K562 (cell line): ENCODE measurements at regions not wholly inside any gene's neighbourhood (a gene's known extent, or its start where the extent isn't known, plus 50 kb on each side); places are given as distances from the start of the nearest gene placed in this dataset.

Experiments
- POLR2H ChIP-seq: IDR thresholded peaks from 2 replicates; pipeline ENCODE4 v1.6.1; 2016; ENCODE audit warnings: missing genetic modification characterization, low read depth, mild to moderate bottlenecking, control low read depth, missing compliant biosample characterization, moderate library complexity
- PRPF4 ChIP-seq: fragments of 200-400 bp; formaldehyde crosslinking; IDR thresholded peaks from one replicate; pipeline ENCODE4 v1.6.1; 2017; ENCODE audit warnings: low read length, low read depth, mild to moderate bottlenecking; ENCODE audit not compliant: insufficient read depth, poor library complexity, severe bottlenecking
- ZFP36 ChIP-seq: fragments of 150-350 bp; IDR thresholded peaks from 2 replicates; pipeline ENCODE4 v1.6.1; 2018; ENCODE audit warnings: low read length, low read depth; ENCODE audit not compliant: partially characterized antibody
- ZNF347 ChIP-seq: fragments of 450-650 bp; formaldehyde crosslinking; IDR thresholded peaks from 2 replicates; pipeline ENCODE4 v1.4.0; 2020; ENCODE audit warnings: low read depth, mild to moderate bottlenecking, moderate library complexity
- ZNF717 ChIP-seq: fragments of 250-450 bp; sonication (Bioruptor Pico); IDR thresholded peaks from 2 replicates; pipeline ENCODE4 v1.5.0; 2021
- TF ChIP-seq, protein P1 (sequence below): sonication (generic); formaldehyde crosslinking; IDR thresholded peaks from 2 replicates; pipeline ENCODE4 v1.4.0; 2020; ENCODE audit warnings: mild to moderate bottlenecking, missing genetic modification reagents
- TF ChIP-seq, protein P2 (sequence below): fragments of 450-650 bp; IDR thresholded peaks from 2 replicates; pipeline ENCODE4 v1.6.1; 2016; ENCODE audit warnings: mild to moderate bottlenecking, moderate library complexity
- TF ChIP-seq, protein P3 (sequence below), 2 experiments: fragments of 450-650 bp; IDR thresholded peaks; 2 replicates each; pipeline ENCODE4 v1.6.1; 2018; ENCODE audit warnings: mild to moderate bottlenecking in 2 of 2, low read depth in 1 of 2; ENCODE audit not compliant: partially characterized antibody in 2 of 2

DNA sequence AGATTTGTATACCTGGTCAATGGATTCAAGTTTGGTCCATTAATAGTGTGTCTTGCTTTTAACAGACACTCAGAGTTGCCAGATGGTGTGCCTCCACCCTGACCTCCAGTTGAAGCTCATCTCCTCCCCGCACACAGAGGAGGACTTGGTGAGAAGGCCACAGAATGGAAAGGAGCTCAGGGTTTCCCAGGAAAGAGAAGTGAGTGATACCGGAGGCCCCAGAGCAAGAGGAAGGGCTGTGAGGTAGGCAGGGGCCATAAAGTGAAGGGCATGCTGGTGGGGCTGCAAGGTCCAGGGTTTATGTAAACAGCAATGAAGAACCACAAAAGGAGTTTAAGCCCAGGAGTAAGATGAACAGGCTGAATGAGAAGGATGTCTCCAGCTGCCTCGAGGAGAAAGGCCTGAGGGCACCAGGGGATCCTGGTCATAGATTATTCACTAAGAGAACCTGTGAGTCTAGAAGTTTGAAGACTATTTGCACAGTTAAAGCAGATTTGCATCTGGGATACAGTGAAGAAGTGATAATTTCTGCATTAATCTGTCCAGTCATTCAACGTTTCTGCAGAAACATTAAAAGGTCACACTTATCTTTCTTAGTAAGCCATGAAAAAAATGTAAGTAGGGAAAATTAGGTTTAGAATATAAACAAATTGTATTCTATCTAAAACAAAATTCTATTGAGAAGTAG, 67.5 kb upstream of the VPREB1 start (continued):
- TF ChIP-seq ZFP36: no peak
- no peak for TF ChIP-seq ZNF347 (CRISPR knock-in tag)
- TF ChIP-seq, protein P1, sequence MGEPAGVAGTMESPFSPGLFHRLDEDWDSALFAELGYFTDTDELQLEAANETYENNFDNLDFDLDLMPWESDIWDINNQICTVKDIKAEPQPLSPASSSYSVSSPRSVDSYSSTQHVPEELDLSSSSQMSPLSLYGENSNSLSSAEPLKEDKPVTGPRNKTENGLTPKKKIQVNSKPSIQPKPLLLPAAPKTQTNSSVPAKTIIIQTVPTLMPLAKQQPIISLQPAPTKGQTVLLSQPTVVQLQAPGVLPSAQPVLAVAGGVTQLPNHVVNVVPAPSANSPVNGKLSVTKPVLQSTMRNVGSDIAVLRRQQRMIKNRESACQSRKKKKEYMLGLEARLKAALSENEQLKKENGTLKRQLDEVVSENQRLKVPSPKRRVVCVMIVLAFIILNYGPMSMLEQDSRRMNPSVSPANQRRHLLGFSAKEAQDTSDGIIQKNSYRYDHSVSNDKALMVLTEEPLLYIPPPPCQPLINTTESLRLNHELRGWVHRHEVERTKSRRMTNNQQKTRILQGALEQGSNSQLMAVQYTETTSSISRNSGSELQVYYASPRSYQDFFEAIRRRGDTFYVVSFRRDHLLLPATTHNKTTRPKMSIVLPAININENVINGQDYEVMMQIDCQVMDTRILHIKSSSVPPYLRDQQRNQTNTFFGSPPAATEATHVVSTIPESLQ (CRISPR knock-in tag): no peak
- TF ChIP-seq, protein P2, sequence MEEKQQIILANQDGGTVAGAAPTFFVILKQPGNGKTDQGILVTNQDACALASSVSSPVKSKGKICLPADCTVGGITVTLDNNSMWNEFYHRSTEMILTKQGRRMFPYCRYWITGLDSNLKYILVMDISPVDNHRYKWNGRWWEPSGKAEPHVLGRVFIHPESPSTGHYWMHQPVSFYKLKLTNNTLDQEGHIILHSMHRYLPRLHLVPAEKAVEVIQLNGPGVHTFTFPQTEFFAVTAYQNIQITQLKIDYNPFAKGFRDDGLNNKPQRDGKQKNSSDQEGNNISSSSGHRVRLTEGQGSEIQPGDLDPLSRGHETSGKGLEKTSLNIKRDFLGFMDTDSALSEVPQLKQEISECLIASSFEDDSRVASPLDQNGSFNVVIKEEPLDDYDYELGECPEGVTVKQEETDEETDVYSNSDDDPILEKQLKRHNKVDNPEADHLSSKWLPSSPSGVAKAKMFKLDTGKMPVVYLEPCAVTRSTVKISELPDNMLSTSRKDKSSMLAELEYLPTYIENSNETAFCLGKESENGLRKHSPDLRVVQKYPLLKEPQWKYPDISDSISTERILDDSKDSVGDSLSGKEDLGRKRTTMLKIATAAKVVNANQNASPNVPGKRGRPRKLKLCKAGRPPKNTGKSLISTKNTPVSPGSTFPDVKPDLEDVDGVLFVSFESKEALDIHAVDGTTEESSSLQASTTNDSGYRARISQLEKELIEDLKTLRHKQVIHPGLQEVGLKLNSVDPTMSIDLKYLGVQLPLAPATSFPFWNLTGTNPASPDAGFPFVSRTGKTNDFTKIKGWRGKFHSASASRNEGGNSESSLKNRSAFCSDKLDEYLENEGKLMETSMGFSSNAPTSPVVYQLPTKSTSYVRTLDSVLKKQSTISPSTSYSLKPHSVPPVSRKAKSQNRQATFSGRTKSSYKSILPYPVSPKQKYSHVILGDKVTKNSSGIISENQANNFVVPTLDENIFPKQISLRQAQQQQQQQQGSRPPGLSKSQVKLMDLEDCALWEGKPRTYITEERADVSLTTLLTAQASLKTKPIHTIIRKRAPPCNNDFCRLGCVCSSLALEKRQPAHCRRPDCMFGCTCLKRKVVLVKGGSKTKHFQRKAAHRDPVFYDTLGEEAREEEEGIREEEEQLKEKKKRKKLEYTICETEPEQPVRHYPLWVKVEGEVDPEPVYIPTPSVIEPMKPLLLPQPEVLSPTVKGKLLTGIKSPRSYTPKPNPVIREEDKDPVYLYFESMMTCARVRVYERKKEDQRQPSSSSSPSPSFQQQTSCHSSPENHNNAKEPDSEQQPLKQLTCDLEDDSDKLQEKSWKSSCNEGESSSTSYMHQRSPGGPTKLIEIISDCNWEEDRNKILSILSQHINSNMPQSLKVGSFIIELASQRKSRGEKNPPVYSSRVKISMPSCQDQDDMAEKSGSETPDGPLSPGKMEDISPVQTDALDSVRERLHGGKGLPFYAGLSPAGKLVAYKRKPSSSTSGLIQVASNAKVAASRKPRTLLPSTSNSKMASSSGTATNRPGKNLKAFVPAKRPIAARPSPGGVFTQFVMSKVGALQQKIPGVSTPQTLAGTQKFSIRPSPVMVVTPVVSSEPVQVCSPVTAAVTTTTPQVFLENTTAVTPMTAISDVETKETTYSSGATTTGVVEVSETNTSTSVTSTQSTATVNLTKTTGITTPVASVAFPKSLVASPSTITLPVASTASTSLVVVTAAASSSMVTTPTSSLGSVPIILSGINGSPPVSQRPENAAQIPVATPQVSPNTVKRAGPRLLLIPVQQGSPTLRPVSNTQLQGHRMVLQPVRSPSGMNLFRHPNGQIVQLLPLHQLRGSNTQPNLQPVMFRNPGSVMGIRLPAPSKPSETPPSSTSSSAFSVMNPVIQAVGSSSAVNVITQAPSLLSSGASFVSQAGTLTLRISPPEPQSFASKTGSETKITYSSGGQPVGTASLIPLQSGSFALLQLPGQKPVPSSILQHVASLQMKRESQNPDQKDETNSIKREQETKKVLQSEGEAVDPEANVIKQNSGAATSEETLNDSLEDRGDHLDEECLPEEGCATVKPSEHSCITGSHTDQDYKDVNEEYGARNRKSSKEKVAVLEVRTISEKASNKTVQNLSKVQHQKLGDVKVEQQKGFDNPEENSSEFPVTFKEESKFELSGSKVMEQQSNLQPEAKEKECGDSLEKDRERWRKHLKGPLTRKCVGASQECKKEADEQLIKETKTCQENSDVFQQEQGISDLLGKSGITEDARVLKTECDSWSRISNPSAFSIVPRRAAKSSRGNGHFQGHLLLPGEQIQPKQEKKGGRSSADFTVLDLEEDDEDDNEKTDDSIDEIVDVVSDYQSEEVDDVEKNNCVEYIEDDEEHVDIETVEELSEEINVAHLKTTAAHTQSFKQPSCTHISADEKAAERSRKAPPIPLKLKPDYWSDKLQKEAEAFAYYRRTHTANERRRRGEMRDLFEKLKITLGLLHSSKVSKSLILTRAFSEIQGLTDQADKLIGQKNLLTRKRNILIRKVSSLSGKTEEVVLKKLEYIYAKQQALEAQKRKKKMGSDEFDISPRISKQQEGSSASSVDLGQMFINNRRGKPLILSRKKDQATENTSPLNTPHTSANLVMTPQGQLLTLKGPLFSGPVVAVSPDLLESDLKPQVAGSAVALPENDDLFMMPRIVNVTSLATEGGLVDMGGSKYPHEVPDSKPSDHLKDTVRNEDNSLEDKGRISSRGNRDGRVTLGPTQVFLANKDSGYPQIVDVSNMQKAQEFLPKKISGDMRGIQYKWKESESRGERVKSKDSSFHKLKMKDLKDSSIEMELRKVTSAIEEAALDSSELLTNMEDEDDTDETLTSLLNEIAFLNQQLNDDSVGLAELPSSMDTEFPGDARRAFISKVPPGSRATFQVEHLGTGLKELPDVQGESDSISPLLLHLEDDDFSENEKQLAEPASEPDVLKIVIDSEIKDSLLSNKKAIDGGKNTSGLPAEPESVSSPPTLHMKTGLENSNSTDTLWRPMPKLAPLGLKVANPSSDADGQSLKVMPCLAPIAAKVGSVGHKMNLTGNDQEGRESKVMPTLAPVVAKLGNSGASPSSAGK: no peak
- TF ChIP-seq, protein P3, sequence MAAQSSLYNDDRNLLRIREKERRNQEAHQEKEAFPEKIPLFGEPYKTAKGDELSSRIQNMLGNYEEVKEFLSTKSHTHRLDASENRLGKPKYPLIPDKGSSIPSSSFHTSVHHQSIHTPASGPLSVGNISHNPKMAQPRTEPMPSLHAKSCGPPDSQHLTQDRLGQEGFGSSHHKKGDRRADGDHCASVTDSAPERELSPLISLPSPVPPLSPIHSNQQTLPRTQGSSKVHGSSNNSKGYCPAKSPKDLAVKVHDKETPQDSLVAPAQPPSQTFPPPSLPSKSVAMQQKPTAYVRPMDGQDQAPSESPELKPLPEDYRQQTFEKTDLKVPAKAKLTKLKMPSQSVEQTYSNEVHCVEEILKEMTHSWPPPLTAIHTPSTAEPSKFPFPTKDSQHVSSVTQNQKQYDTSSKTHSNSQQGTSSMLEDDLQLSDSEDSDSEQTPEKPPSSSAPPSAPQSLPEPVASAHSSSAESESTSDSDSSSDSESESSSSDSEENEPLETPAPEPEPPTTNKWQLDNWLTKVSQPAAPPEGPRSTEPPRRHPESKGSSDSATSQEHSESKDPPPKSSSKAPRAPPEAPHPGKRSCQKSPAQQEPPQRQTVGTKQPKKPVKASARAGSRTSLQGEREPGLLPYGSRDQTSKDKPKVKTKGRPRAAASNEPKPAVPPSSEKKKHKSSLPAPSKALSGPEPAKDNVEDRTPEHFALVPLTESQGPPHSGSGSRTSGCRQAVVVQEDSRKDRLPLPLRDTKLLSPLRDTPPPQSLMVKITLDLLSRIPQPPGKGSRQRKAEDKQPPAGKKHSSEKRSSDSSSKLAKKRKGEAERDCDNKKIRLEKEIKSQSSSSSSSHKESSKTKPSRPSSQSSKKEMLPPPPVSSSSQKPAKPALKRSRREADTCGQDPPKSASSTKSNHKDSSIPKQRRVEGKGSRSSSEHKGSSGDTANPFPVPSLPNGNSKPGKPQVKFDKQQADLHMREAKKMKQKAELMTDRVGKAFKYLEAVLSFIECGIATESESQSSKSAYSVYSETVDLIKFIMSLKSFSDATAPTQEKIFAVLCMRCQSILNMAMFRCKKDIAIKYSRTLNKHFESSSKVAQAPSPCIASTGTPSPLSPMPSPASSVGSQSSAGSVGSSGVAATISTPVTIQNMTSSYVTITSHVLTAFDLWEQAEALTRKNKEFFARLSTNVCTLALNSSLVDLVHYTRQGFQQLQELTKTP (IDR thresholded peaks at IDR 0.05; ENCODE audit: low read depth in 1 of 2, partially characterized antibody in 2 of 2): no peak
- TF ChIP-seq ZNF717 (CRISPR knock-in tag): no peak
- TF ChIP-seq PRPF4: no peak
- TF ChIP-seq POLR2H (tag): no peak
